ENCODE measurements at regions not wholly inside any gene's neighbourhood (a gene's known extent, or its start where the extent isn't known, plus 50 kb on each side); places are given as distances from the start of the nearest gene placed in this dataset.
"Not testable (repeated sequence)": the region's sequence is repeated elsewhere in the genome, so short reads cannot be mapped to it uniquely, and the experiment has no call there.

GRCh38 chr7:84730864-84731263 is 456.0 kb downstream of the SEMA3D start:
- DNase-seq: not testable (repeated sequence)

- no peak for DNase-seq
Measured at GRCh38 chr7:84729284-84729683, 457.6 kb downstream of the SEMA3D start.

GRCh38 chr7:84722734-84723133 is 464.1 kb downstream of the SEMA3D start:
- DNase-seq: no peak

DNA sequence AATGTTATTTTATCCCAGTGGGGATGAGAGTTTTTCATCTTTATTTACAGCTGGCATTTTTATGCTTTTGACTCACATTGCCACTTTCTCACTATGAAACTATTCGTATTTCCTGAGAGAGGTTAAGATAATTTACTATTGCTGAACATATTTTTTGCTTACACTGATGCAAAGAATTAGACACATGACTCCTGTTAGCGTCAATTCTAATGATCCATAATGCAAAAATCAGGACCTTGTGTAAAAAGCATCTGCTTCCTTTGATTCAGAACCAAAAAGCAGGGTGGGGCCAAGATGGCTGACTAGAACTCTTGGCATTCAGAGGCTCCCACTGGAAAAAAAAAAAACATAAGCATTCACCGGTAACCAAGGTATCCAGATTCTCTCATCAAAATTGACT is 464.8 kb downstream of the SEMA3D start:
- DNase-seq: no peak

DNA sequence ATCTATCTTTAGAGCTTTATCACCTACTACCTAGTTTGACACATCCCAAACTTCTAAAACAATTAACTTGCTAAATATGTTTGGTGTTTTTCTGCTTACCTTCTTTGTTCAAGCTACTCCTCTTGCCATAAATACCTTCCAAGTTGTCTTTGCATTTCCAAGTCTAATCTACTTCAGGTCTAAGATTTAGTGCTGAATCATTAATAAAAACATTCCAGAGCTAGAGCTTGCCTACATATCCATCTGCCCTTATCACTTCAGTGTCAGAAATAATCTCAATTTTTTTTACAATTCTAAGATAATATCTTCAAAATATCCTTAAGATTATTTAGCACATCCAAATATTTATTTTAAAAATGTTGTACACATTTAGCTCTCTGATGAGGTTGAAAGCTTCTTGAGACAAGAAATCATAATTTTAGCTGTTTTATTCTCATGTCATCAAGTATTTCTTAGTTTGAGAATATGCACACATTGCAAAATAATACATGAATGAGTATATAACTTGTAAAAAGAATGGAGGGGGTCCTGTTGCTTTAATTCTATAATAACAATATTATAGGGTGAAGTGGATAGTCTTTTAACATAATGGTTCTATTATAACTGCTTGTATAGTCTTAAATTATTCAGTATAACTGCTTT is 466.3 kb downstream of the SEMA3D start:
- DNase-seq: no peak

GRCh38 chr7:84714765-84715164 is 472.1 kb downstream of the SEMA3D start:
- DNase-seq: no peak

GRCh38 chr7:84712374-84713121 is 474.3 kb downstream of the SEMA3D start:
- no peak for DNase-seq

GRCh38 chr7:84710538-84710937 is 476.3 kb downstream of the SEMA3D start:
- DNase-seq: not testable (repeated sequence)

DNA sequence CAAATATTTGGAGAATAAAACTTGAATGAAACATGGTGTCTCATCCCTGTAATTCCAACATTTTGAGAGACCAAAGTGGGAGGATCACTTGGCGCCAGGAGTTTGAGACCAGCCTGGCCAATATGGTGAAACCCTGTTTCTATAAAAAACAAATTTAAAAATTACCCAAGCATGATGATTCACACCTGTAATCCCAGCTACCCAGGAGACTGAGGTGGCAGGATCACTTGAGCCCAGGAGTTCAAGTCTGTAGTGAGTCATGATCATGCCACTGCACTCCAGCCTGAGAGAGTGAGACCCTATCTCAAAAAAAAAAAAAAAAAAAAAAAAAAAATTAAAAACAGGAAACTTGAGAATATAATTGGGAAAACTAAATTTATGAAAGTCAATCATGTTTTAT is 481.1 kb downstream of the SEMA3D start:
- DNase-seq: no peak

- no peak for DNase-seq
Measured at GRCh38 chr7:84705079-84705478, 481.8 kb downstream of the SEMA3D start.

DNA sequence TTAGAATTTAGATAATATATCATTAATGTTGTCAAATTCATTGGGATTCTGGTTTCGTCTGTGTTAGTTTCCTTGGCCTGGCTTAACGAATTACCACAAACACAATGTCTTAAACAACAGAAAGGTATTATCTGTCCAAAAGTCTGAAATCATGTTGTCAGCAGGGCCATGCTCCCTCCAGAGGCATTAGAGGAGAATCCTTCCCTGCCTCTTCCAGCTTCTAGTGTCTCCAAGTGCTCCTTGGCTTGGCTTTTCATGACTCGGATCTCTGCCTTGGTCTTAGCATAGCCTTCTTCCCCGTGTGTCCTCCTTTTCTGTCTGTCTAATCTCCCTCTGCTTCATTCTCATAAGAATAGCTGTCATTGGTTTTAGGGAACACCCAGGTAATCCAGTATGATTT is 482.5 kb downstream of the SEMA3D start:
- DNase-seq: no peak

GRCh38 chr7:84701524-84702306 is 485.1 kb downstream of the SEMA3D start:
- no peak for DNase-seq

DNA sequence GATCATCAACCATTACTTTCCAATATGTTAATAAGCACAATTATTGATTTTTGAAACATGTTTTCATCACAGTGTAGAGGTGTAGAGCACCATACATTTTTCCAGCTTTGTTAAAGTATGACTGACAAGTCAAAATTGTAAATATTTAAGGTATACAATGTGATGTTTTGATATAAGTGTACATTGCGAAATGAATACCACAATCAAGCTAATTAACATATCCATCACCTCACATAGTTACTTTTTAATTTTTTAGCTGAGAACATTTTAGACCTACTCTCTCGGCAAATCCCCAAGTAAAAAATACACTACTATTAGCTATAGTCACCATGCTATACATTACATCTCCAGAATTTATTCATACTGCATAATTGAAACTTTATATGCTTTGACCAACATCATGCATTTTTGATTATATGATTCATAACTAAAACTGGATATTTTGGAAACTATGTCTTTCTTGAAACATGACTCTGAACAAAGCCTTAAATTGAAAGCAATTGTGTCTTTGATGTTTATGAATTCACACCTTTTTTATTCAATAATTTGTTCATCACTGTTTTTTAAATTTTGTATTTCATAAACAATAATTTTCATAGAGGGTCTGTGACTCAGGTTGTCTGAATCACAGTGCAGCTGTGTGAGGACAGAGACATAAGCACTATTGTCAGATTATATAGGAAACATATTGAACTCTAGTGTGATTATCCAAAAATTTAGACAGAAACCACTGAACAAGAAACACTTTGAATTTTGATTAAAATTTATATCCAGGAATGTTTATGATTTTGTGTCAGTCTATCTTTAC is 486.1 kb downstream of the SEMA3D start:
- no peak for DNase-seq

GRCh38 chr7:84697506-84697905 is 489.4 kb downstream of the SEMA3D start:
- no peak for DNase-seq

- DNase-seq: no peak
Measured at GRCh38 chr7:84693483-84693882, 493.4 kb downstream of the SEMA3D start.

DNA sequence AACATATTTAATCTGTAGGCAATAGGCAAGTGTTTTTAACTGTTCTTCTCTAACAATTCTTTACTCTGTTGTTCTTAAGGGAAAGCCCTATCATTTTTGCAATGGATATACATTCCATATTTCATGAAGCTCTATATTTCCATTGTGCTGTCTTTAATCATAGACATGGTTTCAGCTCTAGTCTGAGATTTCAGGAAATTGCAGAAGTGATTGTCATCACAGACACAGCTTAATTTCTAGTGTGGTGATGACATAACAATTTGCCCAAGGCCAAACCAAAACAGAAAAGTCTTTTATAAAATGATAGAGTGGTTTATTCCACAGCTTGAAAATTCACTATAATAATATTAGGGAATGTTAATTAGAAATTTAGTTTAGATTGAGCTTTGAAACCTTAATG is 494.1 kb upstream of the SEMA3A start:
- DNase-seq: no peak

- DNase-seq: no peak
Measured at GRCh38 chr7:84686373-84686772, 491.8 kb upstream of the SEMA3A start.

DNA sequence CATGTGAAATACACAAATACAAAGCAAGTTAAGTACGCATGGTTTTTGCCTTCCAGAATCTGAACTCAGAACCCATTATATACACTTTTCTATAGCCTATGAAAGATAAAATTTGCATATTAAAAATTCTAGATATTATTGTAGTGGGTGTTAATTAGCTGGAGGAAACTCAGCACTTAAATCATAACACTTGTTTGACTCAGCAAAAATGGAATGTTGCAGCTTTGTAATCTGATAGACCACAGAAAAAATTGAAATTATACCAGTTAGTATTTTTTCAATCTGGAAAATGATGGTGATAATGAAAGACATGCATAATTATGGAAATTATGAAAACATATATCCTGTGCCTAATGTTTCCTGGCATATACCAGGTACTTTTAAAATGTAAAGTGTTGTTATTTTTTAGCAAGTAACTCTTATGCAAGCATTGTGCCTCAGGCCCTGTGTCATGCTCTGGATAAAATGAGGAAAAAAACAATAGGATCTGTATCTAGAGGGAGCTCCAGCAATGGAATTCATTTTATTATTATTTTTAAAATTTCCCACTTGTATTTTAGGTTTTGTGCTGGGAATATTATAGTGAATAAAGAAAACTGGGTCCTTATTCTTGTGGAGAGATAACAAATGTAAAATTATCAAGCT is 490.4 kb upstream of the SEMA3A start:
- DNase-seq: no peak

DNA sequence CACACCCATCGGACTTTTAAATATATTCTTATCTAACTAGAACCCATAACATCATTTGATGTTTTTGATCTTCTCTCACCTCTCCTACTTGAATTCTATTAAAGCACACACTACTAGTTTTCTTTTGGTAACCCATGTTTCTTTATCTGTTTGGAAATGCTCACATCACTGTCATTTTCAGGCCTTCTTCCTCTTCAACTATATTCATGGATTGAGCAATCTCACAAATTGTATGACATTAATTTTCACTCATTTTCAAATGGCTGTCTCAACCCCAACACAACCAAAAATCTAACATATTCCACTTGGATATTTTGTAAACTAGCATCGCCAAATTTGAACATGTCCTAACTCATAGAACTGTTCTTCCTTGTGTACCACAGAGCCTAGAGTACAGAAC is 488.0 kb upstream of the SEMA3A start:
- no peak for DNase-seq

DNA sequence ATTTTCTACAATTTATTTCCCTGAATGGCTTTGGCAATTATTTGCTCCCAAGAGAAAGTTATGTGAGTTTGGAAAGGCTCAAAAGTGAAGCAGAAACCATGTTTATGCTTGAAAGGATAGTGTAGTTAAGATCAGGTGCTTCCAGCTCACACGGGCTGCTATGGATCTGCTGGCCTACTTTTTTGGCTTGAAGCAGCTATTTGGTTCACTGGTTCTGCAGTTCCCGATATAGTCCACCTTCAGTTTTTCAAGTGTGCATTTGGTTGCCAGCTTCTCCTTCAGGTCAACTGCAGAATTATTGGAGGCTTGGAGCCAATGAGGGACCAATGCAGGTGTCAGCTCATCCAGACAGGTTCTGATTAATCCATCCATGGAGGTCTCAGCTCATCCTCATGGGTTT is 484.3 kb upstream of the SEMA3A start:
- no peak for DNase-seq

DNA sequence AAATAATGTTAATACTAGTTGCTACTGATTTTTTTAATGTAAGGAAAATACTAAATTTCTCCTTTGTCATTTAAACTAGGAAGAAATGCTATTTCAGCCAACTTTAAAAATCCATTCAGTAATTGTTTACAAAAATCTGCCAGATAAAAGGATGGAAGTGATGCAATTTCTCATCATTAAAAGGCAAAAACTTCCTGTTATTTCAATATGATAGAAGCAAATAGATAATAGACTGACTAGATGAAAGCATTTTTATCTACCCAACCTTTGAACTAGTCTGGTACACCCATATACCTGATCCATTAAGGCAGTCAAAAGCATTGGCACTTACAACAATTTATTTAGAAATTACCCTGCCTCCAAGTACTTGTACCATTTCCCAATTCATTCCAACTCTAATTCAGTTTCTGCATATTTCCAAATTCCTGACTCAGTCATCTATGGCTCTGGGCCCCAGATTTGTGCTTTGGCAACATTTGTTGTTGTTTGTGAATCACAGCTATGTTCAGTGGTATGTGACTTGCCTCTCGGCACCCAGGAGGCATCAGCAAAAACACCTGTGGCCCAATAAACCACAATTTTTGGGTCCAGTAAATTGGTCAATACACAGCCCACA is 482.6 kb upstream of the SEMA3A start:
- no peak for DNase-seq

GRCh38 chr7:84675633-84676034 is 481.0 kb upstream of the SEMA3A start:
- DNase-seq: no peak

All from NCI-H1436 treated with DMSO at 0.1 percent for 48 hours (cell line).